ENCODE measurements at regions not wholly inside any gene's neighbourhood (a gene's known extent, or its start where the extent isn't known, plus 50 kb on each side); places are given as distances from the start of the nearest gene placed in this dataset.
"Not testable (repeated sequence)": the region's sequence is repeated elsewhere in the genome, so short reads cannot be mapped to it uniquely, and the experiment has no call there.

DNA sequence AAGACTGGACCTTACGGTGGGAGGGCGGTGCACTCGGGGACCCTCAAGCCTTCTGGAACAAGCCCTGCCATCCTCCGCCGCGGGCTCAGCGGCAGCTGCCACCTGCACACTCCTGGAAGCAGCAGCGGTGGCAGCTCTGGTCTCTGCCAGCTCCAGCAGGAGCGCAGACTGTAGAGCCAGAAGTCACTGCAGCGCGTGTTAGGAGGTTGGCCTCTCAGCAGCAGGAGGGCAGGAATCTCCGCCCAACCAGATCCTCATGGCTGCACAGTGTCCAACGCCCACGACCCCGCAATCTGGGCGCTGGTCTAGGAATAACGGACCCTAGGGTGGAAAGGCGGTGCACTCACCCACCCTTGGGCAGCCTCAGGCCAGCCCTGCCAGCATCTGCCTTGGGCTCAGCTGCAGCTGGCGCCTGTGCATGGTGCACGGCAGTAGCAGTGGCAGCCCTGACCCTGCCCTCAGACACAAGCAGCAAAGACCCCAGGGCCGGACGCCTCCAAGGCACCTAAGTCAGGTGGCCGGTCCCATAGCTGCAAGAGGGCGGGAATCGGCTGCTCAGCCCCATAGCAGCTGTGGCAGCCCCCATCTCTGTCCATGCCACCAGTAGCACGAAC is 88.7 kb downstream of the POTEG start:
- H3K4me1 Mint-ChIP-seq; H3K36me3 Mint-ChIP-seq; DNase-seq; H3K9me3 ChIP-seq (ENCODE audit: control insufficient read depth in 1 of 2, low read length in 2 of 2); H3K27ac Mint-ChIP-seq; intact Hi-C loops (cut with micrococcal nuclease); H3K27ac ChIP-seq (ENCODE audit: low read depth, low read length); H3K9me3 Mint-ChIP-seq; H3K27me3 Mint-ChIP-seq; CTCF ChIA-PET (ENCODE audit: partially characterized antibody); POLR2A ChIA-PET (ENCODE audit: partially characterized antibody); H3K27me3 ChIP-seq (ENCODE audit: insufficient read depth, low read length); H3K4me3 ChIP-seq (ENCODE audit: low read length in 2 of 2); H3K36me3 ChIP-seq (ENCODE audit: insufficient read depth, low read length); H3K4me3 Mint-ChIP-seq; H3K4me1 ChIP-seq (ENCODE audit: insufficient read depth, low read length): not testable (repeated sequence)

DNA sequence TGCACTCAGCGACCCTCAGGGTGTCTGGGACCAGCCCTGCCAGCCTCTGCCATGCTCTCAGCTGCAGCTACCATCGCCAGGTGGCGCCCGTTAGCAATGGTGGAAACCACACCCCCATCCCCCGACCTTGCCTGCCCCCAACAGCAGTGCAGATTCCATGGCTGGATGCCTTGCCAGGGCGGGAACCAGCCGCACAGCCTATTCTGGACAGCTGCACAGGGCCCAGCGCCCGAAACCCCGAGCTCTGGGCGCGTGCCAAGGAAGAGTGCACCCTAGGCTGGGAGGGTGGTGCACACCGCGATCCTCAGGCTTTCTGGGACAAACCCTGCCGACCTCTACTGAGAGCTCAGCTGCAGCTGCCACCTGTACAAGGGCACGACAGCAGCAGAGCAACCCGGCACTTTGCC is 88.1 kb downstream of the POTEG start:
- H3K4me1 ChIP-seq (ENCODE audit: insufficient read depth, low read length); H3K27me3 Mint-ChIP-seq; intact Hi-C loops (cut with micrococcal nuclease); H3K36me3 Mint-ChIP-seq; H3K27ac ChIP-seq (ENCODE audit: low read depth, low read length); H3K9me3 ChIP-seq (ENCODE audit: control insufficient read depth in 1 of 2, low read length in 2 of 2); H3K27ac Mint-ChIP-seq; CTCF ChIA-PET (ENCODE audit: partially characterized antibody); H3K9me3 Mint-ChIP-seq; H3K4me3 ChIP-seq (ENCODE audit: low read length in 2 of 2); H3K4me1 Mint-ChIP-seq; POLR2A ChIA-PET (ENCODE audit: partially characterized antibody); H3K4me3 Mint-ChIP-seq; H3K27me3 ChIP-seq (ENCODE audit: insufficient read depth, low read length); H3K36me3 ChIP-seq (ENCODE audit: insufficient read depth, low read length); DNase-seq: not testable (repeated sequence)

- POLR2A ChIA-PET (ENCODE audit: partially characterized antibody); H3K27ac ChIP-seq (ENCODE audit: low read depth, low read length); H3K36me3 Mint-ChIP-seq; H3K36me3 ChIP-seq (ENCODE audit: insufficient read depth, low read length); CTCF ChIA-PET (ENCODE audit: partially characterized antibody); intact Hi-C loops (cut with micrococcal nuclease); H3K27me3 Mint-ChIP-seq; DNase-seq; H3K27ac Mint-ChIP-seq; H3K9me3 ChIP-seq (ENCODE audit: control insufficient read depth in 1 of 2, low read length in 2 of 2); H3K4me1 ChIP-seq (ENCODE audit: insufficient read depth, low read length); H3K9me3 Mint-ChIP-seq; H3K4me3 Mint-ChIP-seq; H3K27me3 ChIP-seq (ENCODE audit: insufficient read depth, low read length); H3K4me3 ChIP-seq (ENCODE audit: low read length in 2 of 2); H3K4me1 Mint-ChIP-seq: not testable (repeated sequence)
Observed at GRCh38 chr14:19346636-19347035, 87.5 kb downstream of the POTEG start.

DNA sequence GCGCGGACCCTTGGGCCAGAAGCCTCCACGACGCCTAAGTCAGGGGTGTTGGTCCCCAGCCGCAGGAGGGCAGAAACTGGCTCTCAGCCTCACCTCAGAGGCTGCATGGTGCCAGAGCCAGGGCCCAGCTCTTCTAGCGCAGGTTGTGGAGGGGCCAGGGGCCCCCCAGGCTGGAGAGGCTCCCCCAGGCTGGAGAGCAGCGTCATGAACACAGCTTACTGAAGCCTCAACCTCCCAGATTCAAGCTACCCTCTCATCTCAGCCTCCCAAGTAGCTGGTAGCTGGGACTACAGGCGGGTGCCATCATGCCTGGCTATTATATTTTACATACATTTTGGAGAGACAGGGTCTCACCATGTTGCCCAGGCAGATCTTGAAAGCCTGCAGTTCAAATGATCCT is 87.0 kb downstream of the POTEG start:
- H3K27me3 ChIP-seq (ENCODE audit: insufficient read depth, low read length); H3K36me3 ChIP-seq (ENCODE audit: insufficient read depth, low read length); intact Hi-C loops (cut with micrococcal nuclease); CTCF ChIA-PET (ENCODE audit: partially characterized antibody); H3K36me3 Mint-ChIP-seq; H3K4me3 ChIP-seq (ENCODE audit: low read length in 2 of 2); H3K4me3 Mint-ChIP-seq; H3K4me1 Mint-ChIP-seq; POLR2A ChIA-PET (ENCODE audit: partially characterized antibody); H3K9me3 Mint-ChIP-seq; H3K9me3 ChIP-seq (ENCODE audit: control insufficient read depth in 1 of 2, low read length in 2 of 2); H3K27ac ChIP-seq (ENCODE audit: low read depth, low read length); DNase-seq; H3K4me1 ChIP-seq (ENCODE audit: insufficient read depth, low read length); H3K27ac Mint-ChIP-seq; H3K27me3 Mint-ChIP-seq: not testable (repeated sequence)
